ENCODE measurements at regions not wholly inside any gene's neighbourhood (a gene's known extent, or its start where the extent isn't known, plus 50 kb on each side); places are given as distances from the start of the nearest gene placed in this dataset.

DNA sequence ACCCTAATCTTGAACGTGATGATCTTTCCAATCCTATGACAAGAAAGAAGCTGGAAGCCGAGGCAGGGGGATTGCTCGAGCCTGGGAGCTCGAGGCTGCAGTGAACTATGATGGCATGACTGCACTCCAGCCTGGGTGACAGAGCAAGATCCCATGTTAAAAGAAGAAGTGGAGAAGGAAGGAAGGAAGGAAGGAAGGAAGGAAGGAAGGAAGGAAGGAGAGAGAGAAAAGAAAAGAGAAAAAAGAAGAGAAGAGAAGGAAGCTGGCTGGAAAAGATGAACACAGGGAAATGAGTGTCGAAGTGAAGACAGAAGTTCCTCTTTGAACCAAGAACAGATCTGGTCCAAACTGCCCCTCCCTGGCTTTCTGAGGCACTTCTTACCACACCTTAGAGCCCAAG lies 100.5 kb upstream of the PRNP start:
- no peaks in the 10 kb centered on the region; a peak in 1 of 5 replicates for H3K9me3 Mint-ChIP-seq
- peaks cover 54% of the 10 kb centered on the region for H3K27me3 Mint-ChIP-seq (ENCODE audit: low read depth)
- H3K27me3 ChIP-seq (ENCODE audit: insufficient read depth, low read length), result peaks cover 4% of the 10 kb centered on the region; the same call in 1 of the 2 replicates
- H3K9me3 ChIP-seq (ENCODE audit: control insufficient read depth, low read depth, low read length), result no peaks in the 10 kb centered on the region
- no CpG with 5 or more reads among the region's 5 CpGs for WGBS (ENCODE audit: extremely low coverage, insufficient read length, low lambda C conversion rate)
- H3K36me3 Mint-ChIP-seq (ENCODE audit: insufficient read depth in 1 of 3, low read depth in 3 of 3), result no peaks in the 10 kb centered on the region
- H3K79me2 ChIP-seq (ENCODE audit: insufficient read depth, low read length), result no peaks in the 10 kb centered on the region
- H4K20me1 ChIP-seq (ENCODE audit: control insufficient read depth, insufficient read depth, insufficient read length), result no peaks in the 10 kb centered on the region
- H3K56ac ChIP-seq (ENCODE audit: insufficient read length, low read depth, low read length), result no peak overlapping the region
- no peaks in the 10 kb centered on the region for H3K4me1 ChIP-seq (ENCODE audit: insufficient read depth, low read length)
- peaks cover 13 to 15% of the 10 kb centered on the region in 2 experiments for H3K4me1 Mint-ChIP-seq
- H4K8ac ChIP-seq (replicated peaks; ENCODE audit: insufficient read length, low read depth, low read length), result no peak overlapping the region
- H3K18ac ChIP-seq (ENCODE audit: insufficient read length, low read depth, low read length), result no peak overlapping the region
- H3K27ac ChIP-seq (ENCODE audit: insufficient read length, low read depth, low read length), result no peak overlapping the region
- H4K91ac ChIP-seq (ENCODE audit: insufficient read length, low read depth, low read length), result no peak overlapping the region
- H2AK5ac ChIP-seq (ENCODE audit: insufficient read length, low read length), result no peak overlapping the region
- H3K79me1 ChIP-seq (ENCODE audit: insufficient read depth, low read depth, low read length, poor library complexity, severe bottlenecking), result no peaks in the 10 kb centered on the region
- H3K23me2 ChIP-seq (ENCODE audit: insufficient read length, low read depth, low read length, poor library complexity, severe bottlenecking), result no peaks in the 10 kb centered on the region
- no peak overlapping the region for H3K4ac ChIP-seq (ENCODE audit: low read depth, low read length)
- H2BK20ac ChIP-seq (ENCODE audit: low read depth, low read length, poor library complexity, severe bottlenecking), result no peak overlapping the region
- DNase-seq, result no peak
- H3K9ac ChIP-seq (ENCODE audit: extremely low read depth, insufficient read length, low read length), result no peak overlapping the region
- no peak overlapping the region for H2BK15ac ChIP-seq (ENCODE audit: low read depth, low read length)
- no peak overlapping the region for H3K4me2 ChIP-seq (ENCODE audit: insufficient read depth, insufficient read length, low read length)
- H4K5ac ChIP-seq (ENCODE audit: insufficient read length, low read depth, low read length), result no peak overlapping the region
- H3K4me3 Mint-ChIP-seq, result no peak overlapping the region
- no peak overlapping the region for H3K14ac ChIP-seq (ENCODE audit: insufficient read depth, low read length)
- TF ChIP-seq, protein P1, sequence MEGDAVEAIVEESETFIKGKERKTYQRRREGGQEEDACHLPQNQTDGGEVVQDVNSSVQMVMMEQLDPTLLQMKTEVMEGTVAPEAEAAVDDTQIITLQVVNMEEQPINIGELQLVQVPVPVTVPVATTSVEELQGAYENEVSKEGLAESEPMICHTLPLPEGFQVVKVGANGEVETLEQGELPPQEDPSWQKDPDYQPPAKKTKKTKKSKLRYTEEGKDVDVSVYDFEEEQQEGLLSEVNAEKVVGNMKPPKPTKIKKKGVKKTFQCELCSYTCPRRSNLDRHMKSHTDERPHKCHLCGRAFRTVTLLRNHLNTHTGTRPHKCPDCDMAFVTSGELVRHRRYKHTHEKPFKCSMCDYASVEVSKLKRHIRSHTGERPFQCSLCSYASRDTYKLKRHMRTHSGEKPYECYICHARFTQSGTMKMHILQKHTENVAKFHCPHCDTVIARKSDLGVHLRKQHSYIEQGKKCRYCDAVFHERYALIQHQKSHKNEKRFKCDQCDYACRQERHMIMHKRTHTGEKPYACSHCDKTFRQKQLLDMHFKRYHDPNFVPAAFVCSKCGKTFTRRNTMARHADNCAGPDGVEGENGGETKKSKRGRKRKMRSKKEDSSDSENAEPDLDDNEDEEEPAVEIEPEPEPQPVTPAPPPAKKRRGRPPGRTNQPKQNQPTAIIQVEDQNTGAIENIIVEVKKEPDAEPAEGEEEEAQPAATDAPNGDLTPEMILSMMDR (conservative IDR thresholded peaks at IDR 0.05), result no peak
- no peak overlapping the region for H2BK120ac ChIP-seq (ENCODE audit: low read depth, low read length, poor library complexity, severe bottlenecking)
- H3T11ph ChIP-seq (ENCODE audit: low read length), result no peak overlapping the region
- no peak overlapping the region for H2BK5ac ChIP-seq (ENCODE audit: insufficient read length, low read length)
- peak overlapping the region in 1 of 3 experiments; percentile 49; a peak in 1 of 7 replicates for H3K27ac Mint-ChIP-seq
- H2AFZ ChIP-seq (ENCODE audit: low read length), result no peak overlapping the region
- H2BK12ac ChIP-seq (ENCODE audit: insufficient read length, low read depth, low read length), result no peak overlapping the region
- H3K23ac ChIP-seq (ENCODE audit: insufficient read length, low read depth, low read length), result no peak overlapping the region

Measured in H9 (cell line).